Vagina (tissue), 2 donors: ENCODE measurements at regions not wholly inside any gene's neighbourhood (a gene's known extent, or its start where the extent isn't known, plus 50 kb on each side); places are given as distances from the start of the nearest gene placed in this dataset.

ENCODE experiments used
- DNase-seq, 2 donors: peaks; one replicate each; pipeline ENCODE4 v3.0.0-alpha.2; 2017; ENCODE audit errors: extremely low spot score in 2 of 2
- H3K27ac ChIP-seq: fragments of 200-600 bp; sonication (generic); one replicate; pipeline ENCODE4 v1.5.1; 2019
- H3K27me3 ChIP-seq: fragments of 200-600 bp; sonication (generic); one replicate; pipeline ENCODE4 v1.5.1; 2019
- H3K36me3 ChIP-seq, 2 donors: fragments of 200-600 bp; sonication (generic); one replicate each; pipeline ENCODE4 v1.5.1; 2017 to 2019
- H3K4me1 ChIP-seq: fragments of 200-600 bp; sonication (generic); one replicate; pipeline ENCODE4 v1.5.1; 2019
- H3K4me3 ChIP-seq, 2 donors: fragments of 200-600 bp; sonication (generic); 1 replicate in 1 of 2; 2 replicates in 1 of 2; pipeline ENCODE4 v1.5.1; 2016 to 2019
- H3K9me3 ChIP-seq: fragments of 200-600 bp; sonication (generic); one replicate; pipeline ENCODE4 v1.5.1; 2019
- CTCF ChIP-seq, 3 experiments: fragments of 450-650 bp in 2 of 3; fragments of 200-600 bp in 1 of 3; sonication (generic) in 1 of 3; IDR thresholded peaks; one replicate each; pipeline ENCODE4 v1.5.1; 2017 to 2019; ENCODE audit warnings: antibody characterized with exemption in 3 of 3, mild to moderate bottlenecking in 2 of 3, moderate library complexity in 2 of 3
- POLR2A ChIP-seq, 2 donors: fragments of 450-650 bp; IDR thresholded peaks; one replicate each; pipeline ENCODE4 v1.6.1; 2017; ENCODE audit warnings: antibody characterized with exemption in 2 of 2, mild to moderate bottlenecking in 2 of 2, moderate library complexity in 2 of 2
- POLR2AphosphoS5 ChIP-seq, 2 donors: sonication (generic); formaldehyde crosslinking; IDR thresholded peaks; one replicate each; pipeline ENCODE4 v1.9.0; 2017; ENCODE audit warnings: antibody characterized with exemption in 2 of 2, mild to moderate bottlenecking in 2 of 2, low read depth in 1 of 2; ENCODE audit not compliant: insufficient read depth in 1 of 2
- intact Hi-C: fragments of 100-400 bp; cut with DNase I; formaldehyde crosslinking; loops from one replicate; pipeline ENCODE4 v1.15.1; 2023

GRCh38 chr2:4412637-4413187, 709.3 kb downstream of the DCDC2C start:
- TF ChIP-seq POLR2A (IDR thresholded peaks at IDR 0.05) (no peak), POLR2AphosphoS5 (IDR thresholded peaks at IDR 0.05; ENCODE audit: insufficient read depth in 1 of 2, low read depth in 1 of 2) (no peak), CTCF (IDR thresholded peaks at IDR 0.05) (no peak)
- intact Hi-C loops = no loop called here

GRCh38 chr2:4415171-4415570, 711.8 kb downstream of the DCDC2C start:
- Histone ChIP-seq H3K36me3 (no peaks in the 10 kb centered on the region), H3K4me1 (no peaks in the 10 kb centered on the region), H3K27ac (no peak overlapping the region), H3K27me3 (no peaks in the 10 kb centered on the region), H3K4me3 (no peak overlapping the region), H3K9me3 (no peaks in the 10 kb centered on the region)
- intact Hi-C loops = no loop called here
- no peak for DNase-seq
- TF ChIP-seq POLR2AphosphoS5 (IDR thresholded peaks at IDR 0.05; ENCODE audit: insufficient read depth in 1 of 2, low read depth in 1 of 2) (no peak), CTCF (IDR thresholded peaks at IDR 0.05) (no peak), POLR2A (IDR thresholded peaks at IDR 0.05) (no peak)

More at GRCh38 chr2:4412637-4413187, 709.3 kb downstream of the DCDC2C start:
- H3K27me3 ChIP-seq = no peaks in the 10 kb centered on the region
- DNase-seq = no peak
- H3K27ac ChIP-seq = no peak overlapping the region
- no peaks in the 10 kb centered on the region for H3K4me1 ChIP-seq
- no peak overlapping the region for H3K4me3 ChIP-seq
- H3K36me3 ChIP-seq = no peaks in the 10 kb centered on the region
- H3K9me3 ChIP-seq = no peaks in the 10 kb centered on the region

- no peak for DNase-seq
- Histone ChIP-seq H3K36me3 (no peaks in the 10 kb centered on the region), H3K4me3 (no peak overlapping the region), H3K27me3 (no peaks in the 10 kb centered on the region), H3K4me1 (no peaks in the 10 kb centered on the region), H3K9me3 (no peaks in the 10 kb centered on the region), H3K27ac (no peak overlapping the region)
- no peak for TF ChIP-seq CTCF (IDR thresholded peaks at IDR 0.05)
- TF ChIP-seq POLR2AphosphoS5 (IDR thresholded peaks at IDR 0.05; ENCODE audit: insufficient read depth in 1 of 2, low read depth in 1 of 2) = no peak
- no peak for TF ChIP-seq POLR2A (IDR thresholded peaks at IDR 0.05)
- intact Hi-C loops = no loop called here
These were observed 712.5 kb downstream of the DCDC2C start for GRCh38 chr2:4415810-4416413.

- Histone ChIP-seq H3K27me3 (no peaks in the 10 kb centered on the region), H3K27ac (no peak overlapping the region), H3K4me3 (no peak overlapping the region), H3K4me1 (no peaks in the 10 kb centered on the region), H3K36me3 (no peaks in the 10 kb centered on the region), H3K9me3 (no peaks in the 10 kb centered on the region)
- DNase-seq = no peak
- TF ChIP-seq CTCF (IDR thresholded peaks at IDR 0.05) (no peak), POLR2A (IDR thresholded peaks at IDR 0.05) (no peak), POLR2AphosphoS5 (IDR thresholded peaks at IDR 0.05; ENCODE audit: insufficient read depth in 1 of 2, low read depth in 1 of 2) (no peak)
- intact Hi-C loops = no loop called here
These were observed 713.1 kb downstream of the DCDC2C start for GRCh38 chr2:4416431-4416830.

- intact Hi-C loops = no loop called here
- DNase-seq = no peak
- Histone ChIP-seq H3K4me1 (no peaks in the 10 kb centered on the region), H3K27me3 (no peaks in the 10 kb centered on the region), H3K36me3 (no peaks in the 10 kb centered on the region), H3K9me3 (no peaks in the 10 kb centered on the region), H3K27ac (no peak overlapping the region), H3K4me3 (no peak overlapping the region)
- TF ChIP-seq POLR2AphosphoS5 (IDR thresholded peaks at IDR 0.05; ENCODE audit: insufficient read depth in 1 of 2, low read depth in 1 of 2) (no peak), POLR2A (IDR thresholded peaks at IDR 0.05) (no peak), CTCF (IDR thresholded peaks at IDR 0.05) (no peak)
These were observed 714.4 kb downstream of the DCDC2C start for GRCh38 chr2:4417771-4418170.
